LNCaP clone FGC (cell line): ENCODE measurements at regions not wholly inside any gene's neighbourhood (a gene's known extent, or its start where the extent isn't known, plus 50 kb on each side); places are given as distances from the start of the nearest gene placed in this dataset.

Source experiments
- DNase-seq: peaks from one replicate; pipeline ENCODE4 v3.0.0-alpha.2; 2011; ENCODE audit warnings: low read depth
- H3K4me3 ChIP-seq: 2 replicates; pipeline ENCODE4 v1.5.1; 2011; ENCODE audit warnings: mild to moderate bottlenecking, low read depth, low read length, control low read depth
- CTCF ChIP-seq: IDR thresholded peaks from 2 replicates; pipeline ENCODE4 v1.5.1; 2012; ENCODE audit warnings: mild to moderate bottlenecking; ENCODE audit not compliant: control insufficient read depth, insufficient read depth; ENCODE audit errors: extremely low read depth

DNA sequence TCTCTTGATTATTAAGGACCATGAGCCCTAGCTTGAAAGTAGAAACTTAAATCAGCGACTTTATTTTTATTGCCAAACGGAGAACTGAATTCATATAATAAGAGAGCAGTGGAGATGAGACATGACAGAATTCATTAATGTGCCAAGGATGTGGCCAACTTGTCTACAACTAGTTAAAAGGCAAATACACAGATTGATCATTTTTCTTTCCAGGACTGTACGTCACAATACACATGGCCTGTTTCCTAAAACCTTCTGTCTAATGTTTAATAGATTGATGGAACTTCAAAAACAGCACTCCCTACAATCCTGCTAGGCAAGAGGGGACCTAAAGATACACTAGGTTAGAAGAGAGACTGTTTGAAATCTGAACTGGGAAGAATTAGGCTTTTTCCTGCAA is 647.8 kb downstream of the SATB2 start:
- no peak for TF ChIP-seq CTCF
- no peak overlapping the region for H3K4me3 ChIP-seq

DNA sequence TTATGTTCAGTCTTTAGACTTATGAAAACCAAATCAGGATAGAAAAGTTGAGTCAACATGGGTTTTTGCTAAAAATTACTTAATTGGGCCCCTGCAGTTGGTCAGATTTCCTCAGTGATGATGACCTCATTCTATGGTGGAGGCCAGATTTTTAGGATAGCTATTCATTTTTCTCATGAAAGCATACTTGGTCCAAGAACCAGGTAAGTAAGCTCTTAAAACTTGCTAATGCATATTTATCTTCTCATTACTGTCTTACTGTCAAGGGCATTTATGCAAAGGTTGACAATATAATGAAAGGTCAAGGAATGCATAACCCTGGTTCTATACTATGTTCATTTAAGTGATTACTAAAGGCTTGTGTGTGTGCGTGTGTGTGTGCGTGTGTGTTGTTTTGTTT is 650.6 kb downstream of the SATB2 start:
- H3K4me3 ChIP-seq: no peak overlapping the region
- no peak for TF ChIP-seq CTCF
- no peak for DNase-seq

More for the DNA sequence above, 647.8 kb downstream of the SATB2 start:
- no peak for DNase-seq

- no peak for TF ChIP-seq CTCF
- no peak overlapping the region for H3K4me3 ChIP-seq
- DNase-seq: no peak
Measured at GRCh38 chr2:198795419-198795818, 662.3 kb downstream of the SATB2 start.

DNA sequence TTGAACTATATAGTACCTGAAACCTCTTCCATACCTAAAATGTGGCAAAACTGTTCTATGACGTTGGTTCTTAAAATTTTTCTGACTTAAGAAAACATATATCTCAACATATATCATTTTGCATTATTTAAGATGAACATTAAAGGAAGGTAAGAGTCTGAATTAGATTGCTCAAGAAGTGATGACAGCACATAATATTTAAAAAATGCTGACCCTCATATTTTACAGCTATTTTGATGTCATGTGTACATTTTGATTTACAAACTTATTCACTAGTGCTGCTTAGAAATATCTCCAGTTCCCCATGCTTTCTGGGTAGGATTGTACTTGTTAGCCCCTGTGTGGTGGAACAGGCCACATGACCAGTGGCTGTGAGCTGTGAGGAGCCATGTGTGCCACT is 666.1 kb downstream of the SATB2 start:
- H3K4me3 ChIP-seq: no peak overlapping the region
- DNase-seq: no peak
- no peak for TF ChIP-seq CTCF

DNA sequence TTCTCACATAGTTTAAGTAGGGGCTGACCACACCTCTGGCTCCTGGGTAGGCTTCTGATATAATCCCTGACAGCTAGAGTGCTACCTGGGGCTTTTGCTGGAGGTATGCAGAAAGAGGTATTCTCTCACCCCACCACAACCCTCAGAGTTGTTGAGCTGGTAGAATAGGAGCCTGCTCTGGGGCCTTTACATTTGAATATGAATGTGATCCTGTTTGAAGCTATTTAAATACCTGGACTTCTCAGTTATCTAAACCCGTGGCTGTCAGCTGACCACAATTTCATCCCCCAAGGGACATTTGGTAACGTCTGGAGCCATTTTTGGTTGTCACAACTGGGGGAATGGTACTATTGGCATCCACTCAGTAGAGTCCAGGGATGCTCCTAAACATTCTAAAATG is 669.1 kb downstream of the SATB2 start:
- no peak for TF ChIP-seq CTCF
- no peak overlapping the region for H3K4me3 ChIP-seq
- DNase-seq: no peak

- H3K4me3 ChIP-seq: no peak overlapping the region
- no peak for DNase-seq
- TF ChIP-seq CTCF: no peak
Measured at GRCh38 chr2:198782734-198783133, 675.0 kb downstream of the SATB2 start.

DNA sequence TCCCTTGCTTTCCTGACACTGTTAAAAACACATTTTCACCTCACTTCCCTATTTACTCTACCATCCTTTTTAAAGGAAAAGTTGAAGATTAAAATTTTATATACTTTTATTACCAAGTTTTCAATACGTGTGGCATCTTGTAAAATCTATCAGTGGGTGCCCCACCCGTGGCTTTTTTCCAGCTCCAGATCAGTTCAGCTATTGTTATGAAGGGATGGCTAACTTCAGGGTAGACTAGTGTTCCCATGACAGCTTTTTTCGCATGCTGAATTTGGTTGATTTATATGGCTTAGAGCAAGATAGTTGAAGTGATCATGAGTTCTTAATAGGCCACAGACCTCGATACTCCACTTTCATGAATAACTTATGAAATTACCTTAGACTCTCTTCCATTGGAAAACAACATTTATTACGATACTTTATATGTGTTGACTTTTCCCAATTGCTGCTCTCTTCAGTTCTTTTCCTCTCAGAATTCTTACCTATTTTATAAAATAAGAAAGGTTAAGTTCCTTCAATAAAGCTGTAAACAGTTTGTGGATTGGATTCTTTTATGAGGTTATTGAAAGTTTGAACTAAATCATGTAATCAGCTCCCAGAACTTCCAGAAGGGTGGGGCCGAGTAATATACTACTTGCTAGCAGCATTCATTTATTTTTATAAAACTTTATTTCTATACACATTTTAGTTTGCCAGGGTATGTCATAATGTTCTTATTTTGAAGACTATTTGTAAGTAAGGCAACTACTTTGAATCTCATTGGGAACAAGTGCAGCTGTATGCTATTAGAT is 680.9 kb downstream of the SATB2 start:
- no peak for DNase-seq
- no peak for TF ChIP-seq CTCF
- no peak overlapping the region for H3K4me3 ChIP-seq
